CD4-positive, CD25-positive, alpha-beta regulatory T cell (primary cell): ENCODE measurements at regions not wholly inside any gene's neighbourhood (a gene's known extent, or its start where the extent isn't known, plus 50 kb on each side); places are given as distances from the start of the nearest gene placed in this dataset.

Experiments
- ATAC-seq, 2 donors: fragments of 150-1000 bp; cut with Tn5 transposase; one replicate each; pipeline ENCODE4 v1.10.0; 2021; ENCODE audit warnings: low read depth in 2 of 2, moderate number of reproducible peaks in 2 of 2, moderate library complexity in 1 of 2
- DNase-seq, 3 donors: peaks; one replicate each; pipeline versions ENCODE4 v3.0.0 to v3.0.0-alpha.2; 2012 to 2022; ENCODE audit warnings: mixed read lengths in 1 of 3
- H3K27ac ChIP-seq: one replicate; pipeline ENCODE4 v1.7.0; 2013; ENCODE audit warnings: mild to moderate bottlenecking, low read length; ENCODE audit not compliant: insufficient read depth, poor library complexity, severe bottlenecking
- H3K27me3 ChIP-seq: one replicate; pipeline ENCODE4 v1.7.0; 2013; ENCODE audit warnings: low read length; ENCODE audit not compliant: control insufficient read depth, insufficient read depth
- H3K36me3 ChIP-seq: one replicate; pipeline ENCODE4 v1.7.0; 2013; ENCODE audit warnings: mild to moderate bottlenecking, low read length, moderate library complexity; ENCODE audit not compliant: control insufficient read depth, insufficient read depth
- H3K4me1 ChIP-seq: 2 replicates; pipeline ENCODE4 v1.7.0; 2013; ENCODE audit warnings: mild to moderate bottlenecking, low read length; ENCODE audit not compliant: insufficient read depth, control insufficient read depth, poor library complexity, severe bottlenecking
- H3K4me3 ChIP-seq: one replicate; pipeline ENCODE4 v1.7.0; 2013; ENCODE audit warnings: low read depth, mild to moderate bottlenecking, low read length, moderate library complexity
- H3K9me3 ChIP-seq, 2 experiments: 1 replicate in 1 of 2; 2 replicates in 1 of 2; pipeline ENCODE4 v1.7.0; 2013; ENCODE audit warnings: low read length in 2 of 2, mild to moderate bottlenecking in 1 of 2, moderate library complexity in 1 of 2; ENCODE audit not compliant: control insufficient read depth in 2 of 2
- H3K27ac Mint-ChIP-seq, 3 donors: one replicate each; pipeline ENCODE4 v1.8.0; 2020 to 2022; ENCODE audit warnings: mild to moderate bottlenecking in 3 of 3, mixed read lengths in 3 of 3, moderate library complexity in 2 of 3
- H3K27me3 Mint-ChIP-seq: one replicate; pipeline ENCODE4 v1.8.0; 2022; ENCODE audit warnings: mild to moderate bottlenecking, mixed read lengths
- H3K36me3 Mint-ChIP-seq: one replicate; pipeline ENCODE4 v1.8.0; 2020; ENCODE audit warnings: mixed read lengths
- H3K4me1 Mint-ChIP-seq, 4 donors: one replicate each; pipeline ENCODE4 v1.8.0; 2020 to 2022; ENCODE audit warnings: mixed read lengths in 4 of 4, mild to moderate bottlenecking in 1 of 4
- H3K4me3 Mint-ChIP-seq, 4 donors: one replicate each; pipeline ENCODE4 v1.8.0; 2020 to 2022; ENCODE audit warnings: mild to moderate bottlenecking in 4 of 4, mixed read lengths in 4 of 4, moderate library complexity in 3 of 4
- H3K9me3 Mint-ChIP-seq, 7 donors: one replicate each; pipeline ENCODE4 v1.8.0; 2020 to 2022; ENCODE audit warnings: mixed read lengths in 7 of 7, mild to moderate bottlenecking in 3 of 7, moderate library complexity in 2 of 7

DNA sequence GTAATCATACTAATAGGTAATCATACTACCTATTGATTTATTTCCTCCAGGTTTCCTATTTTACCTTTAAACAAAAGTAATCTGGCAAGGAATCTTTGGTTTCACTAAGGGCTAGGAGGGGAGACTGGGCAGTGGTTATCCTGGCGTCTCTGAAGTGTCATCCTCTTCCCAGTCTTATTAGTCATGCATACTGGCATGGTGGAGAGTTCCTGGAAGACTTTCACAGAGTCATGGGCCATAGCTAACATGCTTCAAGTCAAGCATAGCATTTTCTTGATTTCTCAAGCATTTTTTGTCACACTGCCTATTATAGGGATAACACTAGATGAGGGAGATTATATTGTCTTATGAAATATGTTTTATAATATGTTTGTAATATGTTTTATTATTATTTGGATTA lies 64.0 kb upstream of the ASB17 start:
- no peak overlapping the region for H3K27ac Mint-ChIP-seq
- Histone ChIP-seq H3K9me3 (no peaks in the 10 kb centered on the region), H3K36me3 (no peaks in the 10 kb centered on the region), H3K4me3 (no peak overlapping the region), H3K27me3 (no peaks in the 10 kb centered on the region), H3K4me1 (no peaks in the 10 kb centered on the region), H3K27ac (no peak overlapping the region)
- no peak overlapping the region for H3K4me3 Mint-ChIP-seq
- H3K36me3 Mint-ChIP-seq = no peaks in the 10 kb centered on the region
- peaks cover 0 to 4% (median 2%) of the 10 kb centered on the region in 7 donors for H3K9me3 Mint-ChIP-seq
- H3K27me3 Mint-ChIP-seq = no peaks in the 10 kb centered on the region
- ATAC-seq (no peak), DNase-seq (no peak)
- no peaks in the 10 kb centered on the region for H3K4me1 Mint-ChIP-seq

DNA sequence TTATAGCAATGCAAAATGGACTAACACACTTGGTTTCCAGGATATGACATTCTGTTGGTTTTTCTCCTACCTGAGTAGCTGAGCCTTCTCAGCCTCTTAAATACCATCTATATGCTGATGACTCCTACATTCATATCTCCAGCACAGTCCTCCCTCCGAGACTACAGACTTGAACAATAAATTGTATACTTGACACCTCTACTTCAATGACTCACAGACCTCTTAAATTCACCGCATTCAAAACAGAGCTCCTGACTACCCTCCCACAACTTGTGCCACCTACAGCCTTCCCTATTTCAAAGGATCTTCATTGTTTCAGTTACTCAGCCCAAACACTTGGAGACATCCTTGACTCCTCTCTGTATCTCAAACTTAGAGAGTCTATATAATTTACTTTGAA lies 66.8 kb upstream of the ASB17 start:
- no peaks in the 10 kb centered on the region for H3K27me3 ChIP-seq
- Mint-ChIP-seq H3K9me3 (peaks cover 0 to 4% (median 2%) of the 10 kb centered on the region in 7 donors), H3K4me1 (no peaks in the 10 kb centered on the region), H3K36me3 (no peaks in the 10 kb centered on the region), H3K27ac (no peak overlapping the region), H3K4me3 (no peak overlapping the region), H3K27me3 (no peaks in the 10 kb centered on the region)
- H3K27ac ChIP-seq = no peak overlapping the region
- ATAC-seq = no peak
- no peak for DNase-seq
- no peaks in the 10 kb centered on the region for H3K4me1 ChIP-seq
- no peaks in the 10 kb centered on the region for H3K9me3 ChIP-seq
- no peak overlapping the region for H3K4me3 ChIP-seq
- no peaks in the 10 kb centered on the region for H3K36me3 ChIP-seq

DNA sequence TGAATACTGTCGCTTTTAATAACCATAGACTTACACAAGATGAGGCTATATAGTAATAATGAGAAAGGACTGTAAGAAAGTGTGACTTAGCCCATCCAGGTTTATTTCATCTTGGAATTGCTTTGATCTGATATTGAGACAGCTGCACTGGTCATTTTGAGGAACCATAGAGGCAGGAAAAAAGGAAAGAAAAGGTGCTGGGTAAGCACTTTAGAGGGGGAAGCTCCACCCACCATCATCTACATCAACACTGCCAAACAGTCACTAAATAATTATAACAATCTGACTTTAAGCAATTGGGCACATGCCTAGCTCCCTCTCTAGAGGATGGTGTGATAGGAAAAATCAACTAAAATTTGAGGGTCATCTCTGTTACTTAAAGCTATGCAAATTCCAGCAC lies 70.6 kb upstream of the ST6GALNAC3 start:
- ATAC-seq (no peak), DNase-seq (no peak)
- Histone ChIP-seq H3K36me3 (no peaks in the 10 kb centered on the region), H3K4me1 (no peaks in the 10 kb centered on the region), H3K4me3 (no peak overlapping the region), H3K27ac (no peak overlapping the region), H3K9me3 (no peaks in the 10 kb centered on the region), H3K27me3 (no peaks in the 10 kb centered on the region)
- H3K4me3 Mint-ChIP-seq = no peak overlapping the region
- H3K4me1 Mint-ChIP-seq = no peaks in the 10 kb centered on the region
- H3K9me3 Mint-ChIP-seq = peaks cover 0 to 4% (median under 1%) of the 10 kb centered on the region in 7 donors
- H3K27me3 Mint-ChIP-seq = peaks cover 4% of the 10 kb centered on the region
- no peaks in the 10 kb centered on the region for H3K36me3 Mint-ChIP-seq
- no peak overlapping the region for H3K27ac Mint-ChIP-seq

DNA sequence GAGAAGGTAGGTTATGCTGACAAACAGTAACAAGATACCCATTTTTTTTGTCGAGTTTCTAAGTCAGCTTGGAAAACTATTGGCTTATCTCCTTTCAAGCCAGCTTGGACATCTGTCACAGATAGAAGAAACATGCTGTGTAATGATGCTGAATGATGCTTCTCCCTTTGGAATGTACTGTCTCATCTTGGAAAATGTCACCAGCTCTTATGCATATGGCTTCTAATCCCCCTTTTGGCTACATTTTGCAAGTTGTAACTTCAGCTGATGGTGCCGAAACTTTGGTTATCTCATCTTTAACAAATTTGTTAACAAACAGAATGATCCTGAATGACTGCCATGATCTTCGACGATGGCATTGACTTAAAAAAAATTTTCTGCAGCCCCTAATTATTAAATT lies 68.8 kb upstream of the ST6GALNAC3 start:
- Histone ChIP-seq H3K27me3 (no peaks in the 10 kb centered on the region), H3K27ac (no peak overlapping the region), H3K9me3 (no peaks in the 10 kb centered on the region), H3K36me3 (no peaks in the 10 kb centered on the region), H3K4me1 (no peaks in the 10 kb centered on the region), H3K4me3 (no peak overlapping the region)
- Mint-ChIP-seq H3K27me3 (peaks cover 4% of the 10 kb centered on the region), H3K36me3 (no peaks in the 10 kb centered on the region), H3K4me1 (no peaks in the 10 kb centered on the region), H3K9me3 (peaks cover 0 to 2% (median 0%) of the 10 kb centered on the region in 7 donors), H3K27ac (no peak overlapping the region), H3K4me3 (no peak overlapping the region)
- no peak for DNase-seq
- ATAC-seq = no peak

DNA sequence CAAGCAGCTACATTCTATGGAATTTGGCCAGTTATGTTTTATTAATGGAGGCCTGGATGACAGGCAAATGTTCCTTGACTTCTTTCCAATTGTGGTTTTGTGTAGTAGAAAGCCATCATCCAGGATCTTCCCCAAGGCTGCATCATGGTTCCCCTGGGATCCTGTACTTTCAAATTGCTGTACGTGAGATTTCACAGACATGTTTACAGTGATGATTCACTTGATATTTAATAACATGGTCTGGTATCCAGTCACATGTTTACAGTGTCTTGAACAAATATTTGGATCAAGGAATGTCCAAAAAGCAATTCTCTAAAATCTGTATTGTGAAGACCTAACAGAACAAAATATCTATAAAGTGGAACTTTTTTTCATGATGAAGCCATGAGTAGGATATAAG lies 68.3 kb upstream of the ST6GALNAC3 start:
- Histone ChIP-seq H3K27ac (no peak overlapping the region), H3K4me1 (no peaks in the 10 kb centered on the region), H3K36me3 (no peaks in the 10 kb centered on the region), H3K4me3 (no peak overlapping the region), H3K27me3 (no peaks in the 10 kb centered on the region), H3K9me3 (no peaks in the 10 kb centered on the region)
- H3K4me3 Mint-ChIP-seq = no peak overlapping the region
- H3K27ac Mint-ChIP-seq = no peak overlapping the region
- H3K36me3 Mint-ChIP-seq = no peaks in the 10 kb centered on the region
- peaks cover 0 to 2% (median 0%) of the 10 kb centered on the region in 7 donors for H3K9me3 Mint-ChIP-seq
- ATAC-seq = no peak
- no peaks in the 10 kb centered on the region for H3K4me1 Mint-ChIP-seq
- no peak for DNase-seq
- H3K27me3 Mint-ChIP-seq = peaks cover 4% of the 10 kb centered on the region

DNA sequence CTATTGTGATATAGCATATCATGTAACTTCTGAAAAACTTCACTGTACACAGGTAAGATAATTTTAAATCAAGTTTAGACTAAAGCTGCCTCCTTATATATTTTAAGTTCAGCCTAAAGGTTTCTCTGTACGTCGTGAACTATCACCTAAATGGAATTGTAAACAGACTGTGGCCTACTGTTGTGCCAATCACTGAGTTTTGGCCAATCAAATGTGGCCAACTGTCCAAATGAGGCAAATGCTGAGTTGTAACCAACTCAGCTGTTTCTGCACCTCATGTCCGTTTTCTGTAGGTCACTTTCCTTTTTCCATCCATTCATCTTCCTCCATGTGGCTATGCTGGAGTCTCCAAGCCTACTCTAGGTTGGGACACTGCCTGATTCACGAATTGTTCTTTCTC lies 63.7 kb upstream of the ST6GALNAC3 start:
- no peaks in the 10 kb centered on the region for H3K9me3 ChIP-seq
- H3K4me1 ChIP-seq = no peaks in the 10 kb centered on the region
- H3K9me3 Mint-ChIP-seq = peaks cover 0 to 2% (median 0%) of the 10 kb centered on the region in 7 donors
- H3K4me3 Mint-ChIP-seq = no peak overlapping the region
- H3K27me3 ChIP-seq = no peaks in the 10 kb centered on the region
- no peak overlapping the region for H3K4me3 ChIP-seq
- no peak overlapping the region for H3K27ac ChIP-seq
- no peaks in the 10 kb centered on the region for H3K27me3 Mint-ChIP-seq
- H3K27ac Mint-ChIP-seq = no peak overlapping the region
- H3K36me3 Mint-ChIP-seq = no peaks in the 10 kb centered on the region
- no peaks in the 10 kb centered on the region for H3K36me3 ChIP-seq
- ATAC-seq (no peak), DNase-seq (no peak)
- no peaks in the 10 kb centered on the region for H3K4me1 Mint-ChIP-seq

DNA sequence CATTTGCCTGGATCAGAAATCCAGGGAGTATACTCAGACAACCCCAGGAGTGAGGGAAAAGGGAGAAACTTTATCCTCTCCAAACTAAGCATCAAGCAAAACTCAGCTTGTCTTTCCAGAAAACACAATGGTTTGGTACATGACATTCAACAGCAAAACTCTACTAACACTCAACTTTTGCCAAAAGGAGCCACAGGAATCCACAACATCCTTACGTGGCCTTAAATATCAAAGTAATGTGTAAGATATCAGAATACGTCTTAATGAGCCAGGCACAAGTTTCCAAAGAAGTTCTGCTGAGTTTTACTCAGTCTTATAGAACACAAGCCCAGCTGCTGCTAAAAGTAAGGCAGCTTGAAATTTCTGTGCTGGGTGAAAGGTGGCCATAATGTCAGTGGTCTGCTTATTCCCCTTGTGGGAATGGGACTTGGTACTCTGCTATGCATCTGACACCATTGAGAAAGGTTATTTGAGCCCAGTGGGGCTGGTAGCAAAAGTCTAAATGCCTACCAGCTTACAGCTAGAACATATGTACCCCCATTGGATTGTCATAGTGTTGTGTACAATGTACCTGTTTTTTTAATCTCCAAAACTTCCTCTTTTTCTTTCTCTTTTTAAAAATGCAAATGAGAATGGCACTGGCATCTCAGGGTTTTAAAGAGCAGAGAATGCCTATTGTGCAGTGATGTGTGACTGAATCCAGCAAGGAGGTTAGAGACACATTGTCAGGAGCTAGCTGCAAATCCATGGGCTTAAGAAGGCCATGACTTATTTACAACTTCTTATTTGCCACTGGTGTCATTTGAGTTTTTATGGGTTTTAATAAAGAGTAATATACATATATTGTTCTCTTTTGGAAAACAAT lies 62.0 kb upstream of the ST6GALNAC3 start:
- Histone ChIP-seq H3K4me3 (no peak overlapping the region), H3K27me3 (no peaks in the 10 kb centered on the region), H3K4me1 (no peaks in the 10 kb centered on the region), H3K36me3 (no peaks in the 10 kb centered on the region), H3K9me3 (no peaks in the 10 kb centered on the region), H3K27ac (no peak overlapping the region)
- H3K4me3 Mint-ChIP-seq = no peak overlapping the region
- H3K9me3 Mint-ChIP-seq = peaks cover 0 to 4% (median 0%) of the 10 kb centered on the region in 7 donors
- DNase-seq (no peak), ATAC-seq (no peak)
- no peaks in the 10 kb centered on the region for H3K36me3 Mint-ChIP-seq
- no peaks in the 10 kb centered on the region for H3K27me3 Mint-ChIP-seq
- no peak overlapping the region for H3K27ac Mint-ChIP-seq
- H3K4me1 Mint-ChIP-seq = no peaks in the 10 kb centered on the region

DNA sequence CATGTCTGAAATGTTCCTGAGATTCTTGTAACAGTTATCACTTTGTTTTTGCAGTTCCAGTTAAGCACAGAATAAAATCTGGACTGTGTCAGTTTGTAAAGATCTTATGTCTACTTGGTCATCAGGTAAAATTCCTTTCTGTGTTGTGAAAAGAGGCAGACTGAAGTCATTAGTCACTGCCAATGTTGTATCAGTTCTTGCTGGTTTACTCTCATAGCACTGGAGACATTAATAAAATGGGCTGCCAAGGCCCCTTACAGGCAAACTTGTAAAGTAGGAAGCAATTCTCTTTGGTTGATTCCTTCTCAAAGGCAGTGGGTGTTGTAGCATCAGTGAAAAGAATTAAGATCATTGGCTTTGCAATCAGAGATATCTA lies 61.4 kb upstream of the ST6GALNAC3 start:
- no peak overlapping the region for H3K27ac Mint-ChIP-seq
- H3K9me3 Mint-ChIP-seq = peaks cover 0 to 4% (median 0%) of the 10 kb centered on the region in 7 donors
- Histone ChIP-seq H3K4me1 (no peaks in the 10 kb centered on the region), H3K27ac (no peak overlapping the region), H3K9me3 (no peaks in the 10 kb centered on the region), H3K4me3 (no peak overlapping the region), H3K36me3 (no peaks in the 10 kb centered on the region), H3K27me3 (no peaks in the 10 kb centered on the region)
- peaks cover 0 to under 1% (median 0%) of the 10 kb centered on the region in 4 donors for H3K4me1 Mint-ChIP-seq
- ATAC-seq (no peak), DNase-seq (no peak)
- H3K36me3 Mint-ChIP-seq = no peaks in the 10 kb centered on the region
- no peaks in the 10 kb centered on the region for H3K27me3 Mint-ChIP-seq
- H3K4me3 Mint-ChIP-seq = no peak overlapping the region
